ENCODE measurements at regions not wholly inside any gene's neighbourhood (a gene's known extent, or its start where the extent isn't known, plus 50 kb on each side); places are given as distances from the start of the nearest gene placed in this dataset.

DNA sequence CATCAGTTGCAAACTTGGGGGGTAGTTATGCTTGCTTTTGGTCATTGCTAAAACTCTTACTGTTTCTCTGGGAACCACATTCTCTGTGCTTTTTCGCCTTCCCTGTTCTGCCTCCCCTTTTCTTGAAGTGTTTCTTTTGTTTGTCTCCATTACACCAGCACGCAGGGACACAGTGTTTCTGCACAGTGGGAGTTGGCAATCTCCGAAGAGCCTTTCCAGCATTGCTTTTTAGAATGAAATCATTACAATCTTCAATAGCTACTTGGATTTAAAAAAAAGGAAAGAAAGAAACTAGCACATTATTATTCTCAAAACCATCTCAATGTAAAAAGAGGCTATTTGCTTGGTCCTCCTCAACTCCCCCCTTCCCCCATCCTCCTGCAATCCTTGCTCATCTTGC lies 536.7 kb upstream of the MMS22L start:
- TF ChIP-seq EP300 (IDR thresholded peaks at IDR 0.05) (no peak), POLR2AphosphoS5 (IDR thresholded peaks at IDR 0.05) (no peak)

All from sigmoid colon (tissue), 4 donors.